Heart right ventricle (tissue), 16 donors: ENCODE measurements at regions not wholly inside any gene's neighbourhood (a gene's known extent, or its start where the extent isn't known, plus 50 kb on each side); places are given as distances from the start of the nearest gene placed in this dataset.

Source experiments
- ATAC-seq, 8 donors: fragments of 200-7000 bp; cut with Tn5 transposase; one replicate each; pipeline ENCODE4 v1.9.1; 2020; ENCODE audit warnings: mild to moderate bottlenecking in 8 of 8, moderate library complexity in 8 of 8, moderate number of reproducible peaks in 1 of 8
- DNase-seq, 2 donors: peaks; one replicate each; pipeline ENCODE4 v3.0.0-alpha.2; 2020
- H3K27ac ChIP-seq, 10 donors: fragments of 200-600 bp; sonication (generic) in 2 of 10; one replicate each; pipeline versions ENCODE4 v1.5.0 to v1.8.0; 2020 to 2022; ENCODE audit warnings: mild to moderate bottlenecking in 3 of 10
- H3K27me3 ChIP-seq, 7 donors: fragments of 200-600 bp; one replicate each; pipeline ENCODE4 v1.8.0; 2021 to 2022; ENCODE audit warnings: mild to moderate bottlenecking in 2 of 7
- H3K36me3 ChIP-seq, 9 donors: fragments of 200-600 bp; sonication (generic) in 1 of 9; one replicate each; pipeline versions ENCODE4 v1.5.0 to v1.8.0; 2020 to 2022; ENCODE audit warnings: mild to moderate bottlenecking in 2 of 9
- H3K4me1 ChIP-seq, 9 donors: fragments of 200-600 bp; sonication (generic) in 1 of 9; one replicate each; pipeline versions ENCODE4 v1.5.0 to v1.8.0; 2020 to 2022; ENCODE audit warnings: mild to moderate bottlenecking in 4 of 9
- H3K4me3 ChIP-seq, 10 donors: fragments of 200-600 bp; sonication (generic) in 2 of 10; one replicate each; pipeline versions ENCODE4 v1.5.0 to v1.8.0; 2020 to 2022; ENCODE audit warnings: mild to moderate bottlenecking in 7 of 10, moderate library complexity in 2 of 10
- H3K9me3 ChIP-seq, 11 donors: fragments of 200-600 bp in 10 of 11; sonication (generic) in 2 of 11; one replicate each; pipeline versions ENCODE4 v1.5.0 to v1.8.0; 2013 to 2022; ENCODE audit warnings: mild to moderate bottlenecking in 2 of 11, control low read depth in 1 of 11, moderate library complexity in 1 of 11
- CTCF ChIP-seq, 9 donors: fragments of 200-600 bp; sonication (generic) in 2 of 9; IDR thresholded peaks; one replicate each; pipeline versions ENCODE4 v1.5.0 to v1.8.0; 2021 to 2022; ENCODE audit warnings: antibody characterized with exemption in 9 of 9, mild to moderate bottlenecking in 5 of 9, moderate library complexity in 1 of 9
- WGBS, 2 donors: extraction: QIAGEN DNeasy Blood & Tissue Kit; methylation state at CpG; one replicate each; pipeline ENCODE4 v1.1.7; 2013; ENCODE audit warnings: inconsistent platforms in 1 of 2; 5-methylcytosine and 5-hydroxymethylcytosine counted together
- intact Hi-C, 10 donors: fragments of 100-400 bp; cut with DNase I; formaldehyde crosslinking; loops; one replicate each; pipeline versions ENCODE4 v1.11.1 to v1.14.2; 2022
- donor health status: Arrhythmogenic right ventricular cardiomyopathy.
- donor health status: ischemic (EF 13 %, LVEDD 7.1; RV severe dilation, severe dysfunction).
- donor health status: healthy with polysubstance abuse.
- donor health status: DM: no; HTN: yes; CAD: no.
- donor health status: DM: no; HTN: no; CAD: no.
- donor health status: ischemic (EF 25% LVEDD 6.9; RV normal size, moderate dysfunction).
- donor health status: ischemic (EF 25% LVEDD 5.7; RV mildly dilated, moderate dysfunction).
- donor health status: healthy.
- donor health status: DM: yes; HTN: yes; CAD: no.
- donor health status: Ischemic cardiomyopathy.
- donor health status: ischemic (EF 35%, LVEDD 5.7; RV mildly dilated, moderate dysfunction).
- donor health status: nonischemic (EF 11% LVEDD 7.7; RV severe dilation, severe dysfunction).
- donor health status: DM: yes; HTN: yes; CAD: no.
- donor health status: PGD.
- donor health status: ischemic (EF 29% LVEDD 5.4; RV normal size, mild dysfunction).
- donor health status: nonischemic (EF 23%, LVEDD 6.1; RV moderate dilation, normal function).

GRCh38 chr7:83872501-83872900, 223.6 kb upstream of the SEMA3E start:
- Histone ChIP-seq H3K4me3 (no peak overlapping the region), H3K27me3 (no peaks in the 10 kb centered on the region), H3K36me3 (no peaks in the 10 kb centered on the region), H3K27ac (no peak overlapping the region), H3K4me1 (no peaks in the 10 kb centered on the region), H3K9me3 (no peaks in the 10 kb centered on the region)
- no peak for TF ChIP-seq CTCF (IDR thresholded peaks at IDR 0.05)
- WGBS, 2 donors = 80 to 81% methylated on average over 4 of the region's 4 CpGs
- no peak for ATAC-seq
- DNase-seq = no peak
- intact Hi-C loops = no loop called here

- Histone ChIP-seq H3K4me1 (no peaks in the 10 kb centered on the region), H3K27me3 (no peaks in the 10 kb centered on the region), H3K4me3 (no peak overlapping the region), H3K27ac (no peak overlapping the region), H3K36me3 (no peaks in the 10 kb centered on the region), H3K9me3 (no peaks in the 10 kb centered on the region)
- intact Hi-C loops = no loop called here
- ATAC-seq (no peak), DNase-seq (no peak)
- WGBS, 2 donors = 53 to 60% methylated on average over 1 of the region's 1 CpG
- no peak for TF ChIP-seq CTCF (IDR thresholded peaks at IDR 0.05)
Observed at GRCh38 chr7:83870515-83870914, 221.6 kb upstream of the SEMA3E start.

- intact Hi-C loops = no loop called here
- Histone ChIP-seq H3K27me3 (no peaks in the 10 kb centered on the region), H3K36me3 (no peaks in the 10 kb centered on the region), H3K27ac (no peak overlapping the region), H3K4me3 (no peak overlapping the region), H3K4me1 (no peaks in the 10 kb centered on the region), H3K9me3 (no peaks in the 10 kb centered on the region)
- 75 to 77% methylated on average over 2 of the region's 2 CpGs for WGBS, 2 donors
- ATAC-seq (no peak), DNase-seq (no peak)
- TF ChIP-seq CTCF (IDR thresholded peaks at IDR 0.05) = no peak
Observed at GRCh38 chr7:83866582-83866981, 217.6 kb upstream of the SEMA3E start.

- Histone ChIP-seq H3K9me3 (no peaks in the 10 kb centered on the region), H3K36me3 (no peaks in the 10 kb centered on the region), H3K4me1 (no peaks in the 10 kb centered on the region), H3K27ac (no peak overlapping the region), H3K4me3 (no peak overlapping the region), H3K27me3 (no peaks in the 10 kb centered on the region)
- DNase-seq (no peak), ATAC-seq (no peak)
- intact Hi-C loops = no loop called here
- no peak for TF ChIP-seq CTCF (IDR thresholded peaks at IDR 0.05)
- 79 to 88% methylated on average over 2 of the region's 2 CpGs for WGBS, 2 donors
Observed at GRCh38 chr7:83864551-83864950, 215.6 kb upstream of the SEMA3E start.

GRCh38 chr7:83863906-83864305, 215.0 kb upstream of the SEMA3E start:
- H3K4me3 ChIP-seq = no peak overlapping the region
- DNase-seq = no peak
- H3K27ac ChIP-seq = no peak overlapping the region
- no peak for ATAC-seq
- no peaks in the 10 kb centered on the region for H3K36me3 ChIP-seq
- 87 to 88% methylated on average over 2 of the region's 2 CpGs for WGBS, 2 donors
- intact Hi-C loops = no loop called here
- H3K4me1 ChIP-seq = no peaks in the 10 kb centered on the region
- H3K27me3 ChIP-seq = no peaks in the 10 kb centered on the region
- no peaks in the 10 kb centered on the region for H3K9me3 ChIP-seq
- no peak for TF ChIP-seq CTCF (IDR thresholded peaks at IDR 0.05)
